ENCODE measurements at regions not wholly inside any gene's neighbourhood (a gene's known extent, or its start where the extent isn't known, plus 50 kb on each side); places are given as distances from the start of the nearest gene placed in this dataset.

- TF ChIP-seq CTCF (IDR thresholded peaks at IDR 0.05; ENCODE audit: control extremely low read depth in 1 of 3, insufficient read depth in 1 of 3, low read depth in 1 of 3, low read length in 3 of 3): no peak
- no peak for TF ChIP-seq BACH1 (IDR thresholded peaks at IDR 0.05; ENCODE audit: low read length)
Measured at GRCh38 chr7:42448901-42449300, 211.9 kb upstream of the GLI3 start.

All from H1 (cell line).